ENCODE measurements at regions not wholly inside any gene's neighbourhood (a gene's known extent, or its start where the extent isn't known, plus 50 kb on each side); places are given as distances from the start of the nearest gene placed in this dataset.
A peak's percentile ranks its signal among the peaks of the same experiment; 100 is the strongest.
"Not testable (repeated sequence)": the region's sequence is repeated elsewhere in the genome, so short reads cannot be mapped to it uniquely, and the experiment has no call there.

GRCh38 chr11:104774578-104774977 is 123.7 kb downstream of the CASP12 start:
- no peak for DNase-seq

GRCh38 chr11:104772806-104773241 is 125.4 kb downstream of the CASP12 start:
- DNase-seq: no peak

- DNase-seq: no peak
Observed at GRCh38 chr11:104771763-104772162, 126.5 kb downstream of the CASP12 start.

- DNase-seq: not testable (repeated sequence)
Observed at GRCh38 chr11:104771046-104771445, 127.2 kb downstream of the CASP12 start.

GRCh38 chr11:104765401-104766095 is 132.7 kb downstream of the CASP12 start:
- DNase-seq: no peak

GRCh38 chr11:104764710-104765045 is 133.6 kb downstream of the CASP12 start:
- no peak for DNase-seq

GRCh38 chr11:104763930-104764709 is 134.1 kb downstream of the CASP12 start:
- no peak for DNase-seq

GRCh38 chr11:104761511-104761910 is 136.7 kb downstream of the CASP12 start:
- no peak for DNase-seq

GRCh38 chr11:104759464-104759863 is 138.8 kb downstream of the CASP12 start:
- DNase-seq: no peak

GRCh38 chr11:104738918-104739317 is 159.3 kb downstream of the CASP12 start:
- no peak for DNase-seq

GRCh38 chr11:104738208-104738607 is 160.1 kb downstream of the CASP12 start:
- no peak for DNase-seq

GRCh38 chr11:104736502-104736901 is 161.8 kb downstream of the CASP12 start:
- DNase-seq: no peak

- DNase-seq: no peak
Observed at GRCh38 chr11:104734998-104735397, 163.3 kb downstream of the CASP12 start.

- no peak for DNase-seq
Observed at GRCh38 chr11:104731890-104732289, 166.4 kb downstream of the CASP12 start.

GRCh38 chr11:104728927-104729326 is 169.3 kb downstream of the CASP12 start:
- no peak for DNase-seq

- DNase-seq: no peak
Observed at GRCh38 chr11:104727768-104728167, 170.5 kb downstream of the CASP12 start.

- no peak for DNase-seq
Observed at GRCh38 chr11:104727095-104727494, 171.2 kb downstream of the CASP12 start.

GRCh38 chr11:104725796-104726408 is 172.4 kb downstream of the CASP12 start:
- no peak for DNase-seq

GRCh38 chr11:104713401-104713800 is 184.9 kb downstream of the CASP12 start:
- DNase-seq: peak; percentile 5

- no peak for DNase-seq
Observed at GRCh38 chr11:104705490-104706190, 192.6 kb downstream of the CASP12 start.

GRCh38 chr11:104704888-104705287 is 193.4 kb downstream of the CASP12 start:
- DNase-seq: no peak

GRCh38 chr11:104704146-104704830 is 194.0 kb downstream of the CASP12 start:
- DNase-seq: no peak

GRCh38 chr11:104700609-104701008 is 197.7 kb downstream of the CASP12 start:
- no peak for DNase-seq

Measured in COR-L47 (cell line).